Suprapubic skin (tissue), 4 donors: ENCODE measurements at regions not wholly inside any gene's neighbourhood (a gene's known extent, or its start where the extent isn't known, plus 50 kb on each side); places are given as distances from the start of the nearest gene placed in this dataset.

Experiments
- EP300 ChIP-seq: sonication (generic); formaldehyde crosslinking; IDR thresholded peaks from one replicate; pipeline ENCODE4 v1.6.1; 2017; ENCODE audit warnings: antibody characterized with exemption
- POLR2A ChIP-seq, 2 donors: fragments of 450-650 bp; IDR thresholded peaks; one replicate each; pipeline ENCODE4 v1.6.1; 2017; ENCODE audit warnings: antibody characterized with exemption in 2 of 2, mild to moderate bottlenecking in 2 of 2, moderate library complexity in 2 of 2
- POLR2AphosphoS5 ChIP-seq, 3 donors: sonication (generic); formaldehyde crosslinking; IDR thresholded peaks; one replicate each; pipeline ENCODE4 v1.6.1; 2017; ENCODE audit warnings: antibody characterized with exemption in 3 of 3
- TF ChIP-seq, protein P1 (sequence below), 2 donors: fragments of 200-600 bp in 1 of 2; fragments of 450-650 bp in 1 of 2; sonication (generic) in 1 of 2; IDR thresholded peaks; one replicate each; pipeline ENCODE4 v1.5.1; 2016 to 2019; ENCODE audit warnings: antibody characterized with exemption in 2 of 2, mild to moderate bottlenecking in 1 of 2, moderate library complexity in 1 of 2

GRCh38 chr10:84583501-84583900, 255.1 kb downstream of the CCSER2 start:
- TF ChIP-seq, protein P1, sequence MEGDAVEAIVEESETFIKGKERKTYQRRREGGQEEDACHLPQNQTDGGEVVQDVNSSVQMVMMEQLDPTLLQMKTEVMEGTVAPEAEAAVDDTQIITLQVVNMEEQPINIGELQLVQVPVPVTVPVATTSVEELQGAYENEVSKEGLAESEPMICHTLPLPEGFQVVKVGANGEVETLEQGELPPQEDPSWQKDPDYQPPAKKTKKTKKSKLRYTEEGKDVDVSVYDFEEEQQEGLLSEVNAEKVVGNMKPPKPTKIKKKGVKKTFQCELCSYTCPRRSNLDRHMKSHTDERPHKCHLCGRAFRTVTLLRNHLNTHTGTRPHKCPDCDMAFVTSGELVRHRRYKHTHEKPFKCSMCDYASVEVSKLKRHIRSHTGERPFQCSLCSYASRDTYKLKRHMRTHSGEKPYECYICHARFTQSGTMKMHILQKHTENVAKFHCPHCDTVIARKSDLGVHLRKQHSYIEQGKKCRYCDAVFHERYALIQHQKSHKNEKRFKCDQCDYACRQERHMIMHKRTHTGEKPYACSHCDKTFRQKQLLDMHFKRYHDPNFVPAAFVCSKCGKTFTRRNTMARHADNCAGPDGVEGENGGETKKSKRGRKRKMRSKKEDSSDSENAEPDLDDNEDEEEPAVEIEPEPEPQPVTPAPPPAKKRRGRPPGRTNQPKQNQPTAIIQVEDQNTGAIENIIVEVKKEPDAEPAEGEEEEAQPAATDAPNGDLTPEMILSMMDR (IDR thresholded peaks at IDR 0.05), result no peak
- TF ChIP-seq POLR2A (IDR thresholded peaks at IDR 0.05) (no peak), POLR2AphosphoS5 (IDR thresholded peaks at IDR 0.05) (no peak), EP300 (no peak)
